ENCODE measurements at regions not wholly inside any gene's neighbourhood (a gene's known extent, or its start where the extent isn't known, plus 50 kb on each side); places are given as distances from the start of the nearest gene placed in this dataset.

GRCh38 chr1:22365331-22366295 is 86.0 kb upstream of the ZBTB40 start:
- TF ChIP-seq PRMT3 (CRISPR knock-in tag; IDR thresholded peaks at IDR 0.05; ENCODE audit: borderline replicate concordance, low read depth) (no peak), ZNF44 (CRISPR knock-in tag; IDR thresholded peaks at IDR 0.05) (no peak), KDM3A (CRISPR knock-in tag; IDR thresholded peaks at IDR 0.05; ENCODE audit: low read depth) (no peak), GABPA (IDR thresholded peaks at IDR 0.05; ENCODE audit: low read depth, low read length) (no peak), GABPA (CRISPR knock-in tag; IDR thresholded peaks at IDR 0.05; ENCODE audit: low read depth) (no peak), PATZ1 (CRISPR knock-in tag; IDR thresholded peaks at IDR 0.05) (no peak), GATAD1 (CRISPR knock-in tag; IDR thresholded peaks at IDR 0.05) (no peak), HNRNPUL1 (IDR thresholded peaks at IDR 0.05; ENCODE audit: low read depth, low read length) (no peak), NFIC (IDR thresholded peaks at IDR 0.05; ENCODE audit: low read length) (no peak), ELF4 (CRISPR knock-in tag; IDR thresholded peaks at IDR 0.05; ENCODE audit: borderline replicate concordance) (no peak), CTCF (CRISPR knock-in tag; IDR thresholded peaks at IDR 0.05) (no peak), POLR2A (IDR thresholded peaks at IDR 0.05; ENCODE audit: insufficient read depth in 1 of 2, low read depth in 2 of 2, low read length in 2 of 2) (no peak), ZNF543 (CRISPR knock-in tag; IDR thresholded peaks at IDR 0.05) (no peak), MEIS1 (CRISPR knock-in tag; IDR thresholded peaks at IDR 0.05; ENCODE audit: borderline replicate concordance) (no peak)

Data from HepG2 (cell line).